CD14-positive monocyte (primary cell): ENCODE measurements at regions not wholly inside any gene's neighbourhood (a gene's known extent, or its start where the extent isn't known, plus 50 kb on each side); places are given as distances from the start of the nearest gene placed in this dataset.

Experiments used
- DNase-seq, 3 donors: peaks; one replicate each; pipeline ENCODE4 v3.0.0-alpha.2; 2011 to 2022
- H2AFZ ChIP-seq: 2 replicates; pipeline ENCODE4 v1.6.0; 2012; ENCODE audit warnings: mild to moderate bottlenecking, low read depth, low read length, inconsistent platforms; ENCODE audit not compliant: insufficient read depth, poor library complexity, severe bottlenecking
- H3K27ac ChIP-seq, 2 donors: 1 replicate in 1 of 2; 2 replicates in 1 of 2; pipeline ENCODE4 v1.5.1; 2012 to 2013; ENCODE audit warnings: low read length in 2 of 2, control low read depth in 1 of 2, inconsistent platforms in 1 of 2, low read depth in 1 of 2, mild to moderate bottlenecking in 1 of 2
- H3K27me3 ChIP-seq, 2 donors: one replicate each; pipeline versions ENCODE4 v1.6.0 to v1.6.1; 2011 to 2013; ENCODE audit warnings: low read length in 2 of 2; ENCODE audit not compliant: control insufficient read depth in 2 of 2, insufficient read depth in 2 of 2
- H3K36me3 ChIP-seq, 2 donors: replicated peaks in 1 of 2; 1 replicate in 1 of 2; 2 replicates in 1 of 2; pipeline versions ENCODE4 v1.5.1 to v1.6.1; 2012 to 2013; ENCODE audit warnings: low read length in 2 of 2, control low read depth in 1 of 2, inconsistent platforms in 1 of 2, mild to moderate bottlenecking in 1 of 2; ENCODE audit not compliant: insufficient read depth in 2 of 2, control insufficient read depth in 1 of 2
- H3K4me1 ChIP-seq, 2 donors: 1 replicate in 1 of 2; 2 replicates in 1 of 2; pipeline versions ENCODE4 v1.5.1 to v1.6.1; 2012 to 2013; ENCODE audit warnings: low read length in 2 of 2, control low read depth in 1 of 2, inconsistent platforms in 1 of 2, mild to moderate bottlenecking in 1 of 2, moderate library complexity in 1 of 2; ENCODE audit not compliant: insufficient read depth in 2 of 2, control insufficient read depth in 1 of 2
- H3K4me2 ChIP-seq: replicated peaks from 2 replicates; pipeline ENCODE3; 2012; ENCODE audit warnings: low read length, moderate library complexity, mild to moderate bottlenecking; ENCODE audit not compliant: poor library complexity, severe bottlenecking; ENCODE audit errors: extremely low read depth
- H3K4me3 ChIP-seq, 3 experiments: fragments of 200-600 bp in 1 of 3; sonication (generic) in 1 of 3; replicated peaks in 1 of 3; 1 replicate in 2 of 3; 2 replicates in 1 of 3; pipeline ENCODE4 v1.5.1; 2011 to 2013; ENCODE audit warnings: low read length in 3 of 3, mild to moderate bottlenecking in 3 of 3, control low read depth in 2 of 3, low read depth in 2 of 3, inconsistent platforms in 1 of 3, moderate library complexity in 1 of 3
- H3K79me2 ChIP-seq: 2 replicates; pipeline ENCODE4 v1.6.0; 2012; ENCODE audit warnings: mild to moderate bottlenecking, control low read depth, inconsistent platforms, low read length, moderate library complexity; ENCODE audit not compliant: insufficient read depth
- H3K9ac ChIP-seq: 2 replicates; pipeline ENCODE4 v1.6.0; 2017; ENCODE audit warnings: low read length, mild to moderate bottlenecking; ENCODE audit not compliant: insufficient read depth, poor library complexity, severe bottlenecking
- H3K9me3 ChIP-seq, 2 donors: replicated peaks in 1 of 2; 1 replicate in 1 of 2; 2 replicates in 1 of 2; pipeline versions ENCODE4 v1.5.1 to v1.6.1; 2012 to 2013; ENCODE audit warnings: low read length in 2 of 2, control low read depth in 1 of 2; ENCODE audit not compliant: control insufficient read depth in 1 of 2, insufficient read depth in 1 of 2
- H4K20me1 ChIP-seq: 2 replicates; pipeline ENCODE4 v1.6.0; 2012; ENCODE audit warnings: mild to moderate bottlenecking, low read length, control low read depth, moderate library complexity; ENCODE audit not compliant: insufficient read depth
- H3K27ac Mint-ChIP-seq, 7 donors: one replicate each; pipeline ENCODE4 v1.8.0; 2020; ENCODE audit warnings: mild to moderate bottlenecking in 7 of 7, mixed read lengths in 7 of 7, moderate library complexity in 6 of 7, inconsistent platforms in 2 of 7
- H3K27me3 Mint-ChIP-seq, 3 donors: one replicate each; pipeline ENCODE4 v1.8.0; 2021 to 2022; ENCODE audit warnings: low read depth in 3 of 3, mild to moderate bottlenecking in 3 of 3, mixed read lengths in 3 of 3, moderate library complexity in 3 of 3, inconsistent platforms in 1 of 3
- H3K36me3 Mint-ChIP-seq, 2 donors: one replicate each; pipeline ENCODE4 v1.8.0; 2020; ENCODE audit warnings: mixed read lengths in 2 of 2, inconsistent platforms in 1 of 2, mild to moderate bottlenecking in 1 of 2
- H3K4me1 Mint-ChIP-seq: one replicate; pipeline ENCODE4 v1.8.0; 2020; ENCODE audit warnings: mild to moderate bottlenecking, mixed read lengths
- H3K4me3 Mint-ChIP-seq, 2 donors: one replicate each; pipeline ENCODE4 v1.8.0; 2020; ENCODE audit warnings: mild to moderate bottlenecking in 2 of 2, mixed read lengths in 2 of 2, moderate library complexity in 1 of 2
- H3K9me3 Mint-ChIP-seq, 7 donors: one replicate each; pipeline ENCODE4 v1.8.0; 2020 to 2022; ENCODE audit warnings: mixed read lengths in 7 of 7, mild to moderate bottlenecking in 6 of 7, moderate library complexity in 6 of 7, inconsistent platforms in 2 of 7
- CTCF ChIP-seq: fragments of 200-600 bp; IDR thresholded peaks from one replicate; pipeline ENCODE4 v1.8.0; 2022; ENCODE audit warnings: antibody characterized with exemption, mild to moderate bottlenecking
- WGBS: methylation state at CpG from one replicate; pipeline ENCODE4 v1.1.5; 2013; ENCODE audit warnings: missing lambda C conversion rate; ENCODE audit not compliant: insufficient coverage; 5-methylcytosine and 5-hydroxymethylcytosine counted together
- intact Hi-C, 2 donors: fragments of 100-400 bp; cut with micrococcal nuclease; formaldehyde crosslinking; loops; one replicate each; pipeline versions ENCODE4 v1.15.0 to v1.15.1; 2023

- intact Hi-C loops = no loop called here
- Histone ChIP-seq H2AFZ (no peak overlapping the region), H3K4me1 (peaks cover 13 to 16% of the 10 kb centered on the region in 2 donors), H3K79me2 (no peaks in the 10 kb centered on the region), H3K27ac (no peak overlapping the region), H3K27me3 (peaks cover 2 to 21% of the 10 kb centered on the region in 2 donors), H3K4me2 (no peak overlapping the region), H3K9me3 (no peaks in the 10 kb centered on the region), H3K9ac (no peak overlapping the region), H3K36me3 (no peaks in the 10 kb centered on the region), H3K4me3 (no peak overlapping the region), H4K20me1 (no peaks in the 10 kb centered on the region)
- Mint-ChIP-seq H3K27ac (no peak overlapping the region), H3K4me1 (peaks cover 15% of the 10 kb centered on the region), H3K27me3 (peaks cover 7 to 18% (median 12%) of the 10 kb centered on the region in 3 donors), H3K36me3 (no peaks in the 10 kb centered on the region), H3K9me3 (peaks cover 0 to 3% (median 0%) of the 10 kb centered on the region in 7 donors), H3K4me3 (peak overlapping the region in 1 of 2 donors; percentile 17)
- no peak for TF ChIP-seq CTCF
- WGBS = 88% methylated on average over 7 of the region's 8 CpGs
- no peak for DNase-seq
Measured at GRCh38 chr10:121078672-121079102, 227.5 kb downstream of the WDR11 start.

- Histone ChIP-seq H3K36me3 (no peaks in the 10 kb centered on the region), H4K20me1 (no peaks in the 10 kb centered on the region), H3K4me1 (peaks cover 13 to 16% of the 10 kb centered on the region in 2 donors), H3K9me3 (no peaks in the 10 kb centered on the region), H2AFZ (no peak overlapping the region), H3K9ac (no peak overlapping the region), H3K79me2 (no peaks in the 10 kb centered on the region), H3K4me2 (no peak overlapping the region), H3K27ac (no peak overlapping the region), H3K27me3 (peaks cover 2 to 25% of the 10 kb centered on the region in 2 donors), H3K4me3 (no peak overlapping the region)
- no peak for TF ChIP-seq CTCF
- Mint-ChIP-seq H3K4me3 (no peak overlapping the region), H3K4me1 (peaks cover 15% of the 10 kb centered on the region), H3K36me3 (no peaks in the 10 kb centered on the region), H3K27me3 (peaks cover 7 to 19% (median 12%) of the 10 kb centered on the region in 3 donors), H3K9me3 (peaks cover 0 to 3% (median 0%) of the 10 kb centered on the region in 7 donors), H3K27ac (no peak overlapping the region)
- 86% methylated on average over 2 of the region's 6 CpGs for WGBS
- no peak for DNase-seq
- intact Hi-C loops = no loop called here
Measured at GRCh38 chr10:121079226-121079625, 228.1 kb downstream of the WDR11 start.
